Loucy (cell line): ENCODE measurements at regions not wholly inside any gene's neighbourhood (a gene's known extent, or its start where the extent isn't known, plus 50 kb on each side); places are given as distances from the start of the nearest gene placed in this dataset.

Experiments
- CTCF ChIP-seq: fragments of 200-600 bp; sonication (generic); conservative IDR thresholded peaks from 2 replicates; pipeline ENCODE4 v1.5.1; 2014; ENCODE audit warnings: mild to moderate bottlenecking, antibody characterized with exemption, low read length
- EZH2phosphoT487 ChIP-seq: fragments of 200-600 bp; IDR thresholded peaks from 2 replicates; pipeline ENCODE4 v1.6.1; 2018; ENCODE audit warnings: antibody characterized with exemption, mild to moderate bottlenecking, moderate library complexity, borderline replicate concordance

GRCh38 chr3:127078626-127079025 lies 95.7 kb downstream of the PLXNA1 start:
- TF ChIP-seq CTCF (no peak), EZH2phosphoT487 (no peak)
